SH-SY5Y (cell line): ENCODE measurements at regions not wholly inside any gene's neighbourhood (a gene's known extent, or its start where the extent isn't known, plus 50 kb on each side); places are given as distances from the start of the nearest gene placed in this dataset.

Experiments used
- GATA2 ChIP-seq: IDR thresholded peaks from 2 replicates; pipeline ENCODE4 v1.6.1; 2011; ENCODE audit warnings: mild to moderate bottlenecking, low read depth, low read length
- GATA3 ChIP-seq: IDR thresholded peaks from 2 replicates; pipeline ENCODE4 v1.6.1; 2011; ENCODE audit warnings: low read depth, mild to moderate bottlenecking, low read length, moderate library complexity

DNA sequence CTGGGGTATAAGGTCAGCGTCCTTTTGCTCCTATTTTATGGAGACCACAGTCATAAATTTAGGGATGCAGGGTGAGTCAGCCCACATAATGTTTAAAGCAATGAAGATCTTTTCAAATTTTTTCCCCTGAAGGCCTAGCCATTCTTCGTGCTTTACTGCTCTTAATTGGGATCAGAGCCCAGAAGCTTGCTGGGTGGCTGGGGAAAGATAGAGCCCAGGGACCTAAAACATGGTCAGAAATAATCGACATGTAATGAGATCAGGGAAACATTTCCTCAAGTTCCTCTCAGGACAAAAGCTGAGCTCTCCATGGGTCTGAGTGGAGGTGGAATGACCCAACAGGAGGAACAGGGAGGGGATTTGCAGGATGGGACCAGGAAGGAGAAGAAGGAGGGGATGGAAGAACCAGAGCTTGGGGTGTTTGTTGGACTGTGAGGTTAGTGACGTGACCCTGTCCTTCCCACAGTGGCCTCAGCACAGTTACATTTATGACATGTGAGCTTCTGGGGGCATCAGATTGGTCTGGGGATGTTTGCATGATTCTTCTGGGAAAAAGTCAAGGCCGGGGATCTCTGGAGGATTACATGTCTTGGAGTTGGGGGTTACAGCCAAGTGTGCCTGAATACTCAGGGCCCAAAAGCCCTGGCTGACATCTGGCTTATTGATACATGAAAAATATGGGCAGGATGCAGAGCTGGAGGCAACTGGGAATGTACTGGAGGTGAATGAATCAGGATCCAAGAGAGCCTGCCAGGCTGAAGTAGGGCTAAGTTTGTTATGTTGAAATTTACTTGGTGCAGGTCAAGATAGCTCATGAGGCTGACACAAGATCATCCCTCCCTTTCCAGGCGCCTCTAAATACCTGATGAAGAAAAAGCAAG is 477.9 kb downstream of the RPS24 start:
- TF ChIP-seq GATA2 (no peak), GATA3 (no peak)
